ENCODE measurements at regions not wholly inside any gene's neighbourhood (a gene's known extent, or its start where the extent isn't known, plus 50 kb on each side); places are given as distances from the start of the nearest gene placed in this dataset.

- Histone ChIP-seq H3K27ac (peak overlapping the region; percentile 26 to 64), H3K4me3 (peak overlapping the region; percentile 65), H3K4me1 (ENCODE audit: control insufficient read depth in 1 of 2, low read depth in 2 of 2) (peaks cover 2 to 17% of the 10 kb centered on the region in 2 donors), H3K27me3 (replicated peaks; ENCODE audit: insufficient read depth) (no peaks in the 10 kb centered on the region), H3K9me3 (no peaks in the 10 kb centered on the region), H3K36me3 (no peaks in the 10 kb centered on the region)
- peak; percentile 68 for ATAC-seq (ENCODE audit: insufficient number of reproducible peaks, low FRiP score, low read depth)
- TF ChIP-seq CTCF (IDR thresholded peaks at IDR 0.05) = no peak
- peak; percentile 8 for DNase-seq (ENCODE audit: low spot score)
These were observed 335.4 kb downstream of the MSX2 start for GRCh38 chr5:175059687-175060211.

GRCh38 chr5:175056831-175057230, 332.4 kb downstream of the MSX2 start:
- Histone ChIP-seq H3K27me3 (replicated peaks; ENCODE audit: insufficient read depth) (no peaks in the 10 kb centered on the region), H3K4me3 (no peak overlapping the region), H3K4me1 (ENCODE audit: control insufficient read depth in 1 of 2, low read depth in 2 of 2) (peaks cover 2 to 17% of the 10 kb centered on the region in 2 donors), H3K36me3 (no peaks in the 10 kb centered on the region), H3K27ac (no peak overlapping the region), H3K9me3 (no peaks in the 10 kb centered on the region)
- no peak for TF ChIP-seq CTCF (IDR thresholded peaks at IDR 0.05)
- no peak for DNase-seq (ENCODE audit: low spot score)
- no peak for ATAC-seq (ENCODE audit: insufficient number of reproducible peaks, low FRiP score, low read depth)

GRCh38 chr5:175054243-175054642, 329.9 kb downstream of the MSX2 start:
- H3K27me3 ChIP-seq (replicated peaks; ENCODE audit: insufficient read depth) = no peaks in the 10 kb centered on the region
- H3K36me3 ChIP-seq = no peaks in the 10 kb centered on the region
- H3K4me3 ChIP-seq = no peak overlapping the region
- DNase-seq (ENCODE audit: low spot score) = no peak
- H3K27ac ChIP-seq = no peak overlapping the region
- H3K9me3 ChIP-seq = no peaks in the 10 kb centered on the region
- peaks cover 2 to 5% of the 10 kb centered on the region in 2 donors for H3K4me1 ChIP-seq (ENCODE audit: control insufficient read depth in 1 of 2, low read depth in 2 of 2)
- ATAC-seq (ENCODE audit: insufficient number of reproducible peaks, low FRiP score, low read depth) = no peak
- TF ChIP-seq CTCF (IDR thresholded peaks at IDR 0.05) = no peak

- DNase-seq (ENCODE audit: low spot score) = no peak
- Histone ChIP-seq H3K27me3 (replicated peaks; ENCODE audit: insufficient read depth) (no peaks in the 10 kb centered on the region), H3K27ac (no peak overlapping the region), H3K4me1 (ENCODE audit: control insufficient read depth in 1 of 2, low read depth in 2 of 2) (peaks cover 0 to 3% of the 10 kb centered on the region in 2 donors), H3K36me3 (no peaks in the 10 kb centered on the region), H3K4me3 (no peak overlapping the region), H3K9me3 (no peaks in the 10 kb centered on the region)
- no peak for TF ChIP-seq CTCF (IDR thresholded peaks at IDR 0.05)
- ATAC-seq (ENCODE audit: insufficient number of reproducible peaks, low FRiP score, low read depth) = no peak
These were observed 328.0 kb downstream of the MSX2 start for GRCh38 chr5:175052351-175052750.

- Histone ChIP-seq H3K27me3 (replicated peaks; ENCODE audit: insufficient read depth) (no peaks in the 10 kb centered on the region), H3K36me3 (no peaks in the 10 kb centered on the region)
These were observed 322.7 kb downstream of the MSX2 start for GRCh38 chr5:175047048-175047447.

More at GRCh38 chr5:175047048-175047447, 322.7 kb downstream of the MSX2 start:
- DNase-seq (ENCODE audit: low spot score) (no peak), ATAC-seq (ENCODE audit: insufficient number of reproducible peaks, low FRiP score, low read depth) (no peak)
- Histone ChIP-seq H3K4me3 (no peak overlapping the region), H3K4me1 (ENCODE audit: control insufficient read depth in 1 of 2, low read depth in 2 of 2) (peaks cover 5 to 26% of the 10 kb centered on the region in 2 donors), H3K27ac (peak overlapping the region in 1 of 2 donors; percentile 62), H3K9me3 (no peaks in the 10 kb centered on the region)
- TF ChIP-seq CTCF (IDR thresholded peaks at IDR 0.05) = no peak

Data from thoracic aorta (tissue), 2 donors.